ENCODE measurements at regions not wholly inside any gene's neighbourhood (a gene's known extent, or its start where the extent isn't known, plus 50 kb on each side); places are given as distances from the start of the nearest gene placed in this dataset.
"Not testable (repeated sequence)": the region's sequence is repeated elsewhere in the genome, so short reads cannot be mapped to it uniquely, and the experiment has no call there.

DNA sequence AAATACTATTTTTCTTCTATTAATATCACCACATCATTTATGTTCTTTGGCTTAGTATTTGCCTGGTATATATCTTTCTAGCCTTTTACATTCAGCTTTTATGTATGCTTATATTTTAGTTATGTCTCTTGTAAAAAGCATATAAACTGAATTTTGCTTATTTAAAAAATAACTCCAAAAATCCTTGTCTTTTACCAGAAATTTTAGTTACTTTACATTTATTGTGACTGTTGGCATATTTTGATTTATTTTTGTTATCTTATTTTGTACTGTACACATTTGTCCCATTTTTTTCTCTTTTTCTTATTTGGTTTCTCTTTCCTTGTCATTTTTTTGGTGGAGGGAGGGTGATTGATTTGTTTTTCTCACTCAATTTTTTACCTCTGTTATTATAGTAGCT, 169.6 kb downstream of the UACA start:
- DNase-seq, result no peak
- Histone ChIP-seq H3K9me3 (replicated peaks) (peaks cover 36% of the 10 kb centered on the region), H3K27me3 (ENCODE audit: low read depth) (no peaks in the 10 kb centered on the region), H3K36me3 (no peaks in the 10 kb centered on the region), H3K4me3 (no peak overlapping the region), H3K4me1 (no peaks in the 10 kb centered on the region), H3K27ac (replicated peaks) (no peak overlapping the region)
- intact Hi-C loops (cut with micrococcal nuclease), result no loop called here
- TF ChIP-seq, protein P1, sequence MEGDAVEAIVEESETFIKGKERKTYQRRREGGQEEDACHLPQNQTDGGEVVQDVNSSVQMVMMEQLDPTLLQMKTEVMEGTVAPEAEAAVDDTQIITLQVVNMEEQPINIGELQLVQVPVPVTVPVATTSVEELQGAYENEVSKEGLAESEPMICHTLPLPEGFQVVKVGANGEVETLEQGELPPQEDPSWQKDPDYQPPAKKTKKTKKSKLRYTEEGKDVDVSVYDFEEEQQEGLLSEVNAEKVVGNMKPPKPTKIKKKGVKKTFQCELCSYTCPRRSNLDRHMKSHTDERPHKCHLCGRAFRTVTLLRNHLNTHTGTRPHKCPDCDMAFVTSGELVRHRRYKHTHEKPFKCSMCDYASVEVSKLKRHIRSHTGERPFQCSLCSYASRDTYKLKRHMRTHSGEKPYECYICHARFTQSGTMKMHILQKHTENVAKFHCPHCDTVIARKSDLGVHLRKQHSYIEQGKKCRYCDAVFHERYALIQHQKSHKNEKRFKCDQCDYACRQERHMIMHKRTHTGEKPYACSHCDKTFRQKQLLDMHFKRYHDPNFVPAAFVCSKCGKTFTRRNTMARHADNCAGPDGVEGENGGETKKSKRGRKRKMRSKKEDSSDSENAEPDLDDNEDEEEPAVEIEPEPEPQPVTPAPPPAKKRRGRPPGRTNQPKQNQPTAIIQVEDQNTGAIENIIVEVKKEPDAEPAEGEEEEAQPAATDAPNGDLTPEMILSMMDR (IDR thresholded peaks at IDR 0.05; ENCODE audit: borderline replicate concordance), result no peak

DNA sequence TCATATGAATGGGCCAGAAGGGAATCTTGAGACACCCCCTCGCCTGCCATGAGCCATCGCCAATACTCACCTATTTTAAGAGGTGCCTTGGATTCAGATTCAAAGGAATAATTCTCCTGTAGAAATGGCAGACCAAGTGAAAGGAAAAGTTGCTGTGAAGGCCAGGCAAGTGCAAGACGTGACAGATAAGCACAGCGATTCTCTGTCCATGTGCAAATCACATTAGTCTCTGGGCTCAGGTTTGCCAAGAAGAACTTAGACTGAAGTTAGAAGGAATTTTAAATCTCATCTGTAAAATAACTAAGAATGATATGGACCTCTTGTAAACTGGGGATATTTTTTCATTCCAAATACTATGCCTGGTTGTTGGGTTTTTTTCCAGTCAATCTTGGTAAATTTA, 173.6 kb downstream of the UACA start:
- H3K36me3 ChIP-seq, result no peaks in the 10 kb centered on the region
- H3K27ac ChIP-seq (replicated peaks), result no peak overlapping the region
- H3K27me3 ChIP-seq (ENCODE audit: low read depth), result peaks cover 21% of the 10 kb centered on the region
- no peak overlapping the region for H3K4me3 ChIP-seq
- peaks cover 30% of the 10 kb centered on the region for H3K9me3 ChIP-seq (replicated peaks)
- DNase-seq, result no peak
- TF ChIP-seq, protein P1 (IDR thresholded peaks at IDR 0.05; ENCODE audit: borderline replicate concordance), result no peak
- intact Hi-C loops (cut with micrococcal nuclease), result no loop called here
- peaks cover 5% of the 10 kb centered on the region for H3K4me1 ChIP-seq

DNA sequence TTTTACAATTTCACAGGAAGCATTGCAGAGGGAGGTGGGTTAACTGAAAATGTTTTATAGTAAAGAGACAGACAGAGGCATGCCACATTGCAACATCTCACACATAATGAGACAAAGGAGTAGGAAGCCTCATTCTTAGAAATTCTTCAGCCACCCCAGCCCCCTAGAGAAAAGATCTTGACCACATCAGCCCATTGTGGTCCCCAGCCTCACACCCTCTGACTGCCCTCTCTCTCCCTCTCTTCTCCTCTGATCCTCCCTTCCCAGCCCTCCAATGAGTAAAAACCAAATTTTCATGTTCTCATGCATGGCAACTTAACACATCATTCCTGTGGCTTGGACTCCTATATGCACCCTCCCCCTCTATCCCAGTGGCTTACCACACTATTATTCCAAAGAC, 174.1 kb downstream of the UACA start:
- no peak for DNase-seq
- intact Hi-C loops (cut with micrococcal nuclease), result no loop called here

DNA sequence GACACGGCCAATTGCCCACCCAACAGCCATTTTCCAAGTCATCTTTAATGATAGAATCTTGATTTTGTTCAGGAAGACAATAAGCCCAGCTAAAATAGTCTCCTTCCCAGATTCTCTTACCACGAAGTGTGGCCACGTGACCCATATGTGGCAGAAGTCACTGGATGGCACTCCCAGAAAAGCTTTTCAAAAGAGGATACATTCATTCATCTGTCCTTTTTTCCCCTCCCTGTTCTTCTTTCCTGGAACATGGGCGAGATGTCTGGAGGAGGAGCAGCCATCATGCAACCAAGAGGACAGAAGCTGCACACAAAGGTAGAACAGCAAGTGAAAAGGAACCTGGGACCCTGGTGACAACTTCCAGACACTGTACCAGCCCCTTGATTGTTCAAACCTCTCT, 174.7 kb downstream of the UACA start:
- H3K27ac ChIP-seq (replicated peaks), result no peak overlapping the region
- H3K9me3 ChIP-seq (replicated peaks), result peaks cover 19% of the 10 kb centered on the region
- H3K27me3 ChIP-seq (ENCODE audit: low read depth), result peaks cover 27% of the 10 kb centered on the region
- no peak for DNase-seq
- no peak overlapping the region for H3K4me3 ChIP-seq
- intact Hi-C loops (cut with micrococcal nuclease), result no loop called here
- TF ChIP-seq, protein P1 (IDR thresholded peaks at IDR 0.05; ENCODE audit: borderline replicate concordance), result no peak
- H3K4me1 ChIP-seq, result peaks cover 5% of the 10 kb centered on the region
- H3K36me3 ChIP-seq, result no peaks in the 10 kb centered on the region

More for the DNA sequence above, 174.1 kb downstream of the UACA start:
- no peak overlapping the region for H3K27ac ChIP-seq (replicated peaks)
- H3K4me3 ChIP-seq, result no peak overlapping the region
- TF ChIP-seq, protein P1 (IDR thresholded peaks at IDR 0.05; ENCODE audit: borderline replicate concordance), result no peak
- peaks cover 25% of the 10 kb centered on the region for H3K9me3 ChIP-seq (replicated peaks)
- H3K27me3 ChIP-seq (ENCODE audit: low read depth), result peaks cover 26% of the 10 kb centered on the region
- H3K36me3 ChIP-seq, result no peaks in the 10 kb centered on the region
- H3K4me1 ChIP-seq, result peaks cover 5% of the 10 kb centered on the region

DNA sequence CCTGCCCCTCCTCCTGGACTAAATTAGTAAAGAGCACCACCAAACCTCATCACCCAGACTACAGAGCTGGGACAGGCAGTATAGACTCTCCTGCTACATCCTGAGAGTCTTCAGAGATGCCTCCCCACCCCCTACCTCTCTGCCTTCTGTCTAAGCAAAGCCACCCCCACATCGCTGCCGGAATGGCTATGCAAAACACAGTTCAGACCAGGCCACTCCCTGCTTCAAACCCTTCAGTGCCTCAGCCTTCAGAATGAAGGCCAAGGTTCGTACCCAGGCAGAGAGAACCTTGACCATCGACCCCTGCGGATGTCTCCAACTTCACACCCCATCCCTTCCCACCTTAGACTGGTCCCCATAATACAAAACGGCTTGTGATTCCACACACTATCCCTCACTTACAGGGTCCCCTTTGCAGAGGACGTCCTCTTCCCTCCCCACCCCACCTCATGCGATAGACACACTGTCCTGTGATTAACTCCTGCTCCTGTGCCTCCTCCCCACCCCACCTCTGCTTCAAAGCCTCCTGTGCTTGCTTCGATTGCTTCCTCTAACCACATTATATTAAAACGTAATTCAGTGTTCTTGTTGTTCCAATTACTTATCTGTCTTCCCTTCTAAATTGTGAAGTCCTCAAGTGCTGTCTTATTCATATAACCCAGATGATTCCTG, 175.3 kb downstream of the UACA start:
- Histone ChIP-seq H3K4me1 (peaks cover 5% of the 10 kb centered on the region), H3K27me3 (ENCODE audit: low read depth) (peaks cover 27% of the 10 kb centered on the region), H3K9me3 (replicated peaks) (peaks cover 13% of the 10 kb centered on the region), H3K4me3 (no peak overlapping the region), H3K36me3 (no peaks in the 10 kb centered on the region), H3K27ac (replicated peaks) (no peak overlapping the region)
- intact Hi-C loops (cut with micrococcal nuclease), result no loop called here
- DNase-seq, result no peak
- TF ChIP-seq, protein P1 (IDR thresholded peaks at IDR 0.05; ENCODE audit: borderline replicate concordance), result no peak

DNA sequence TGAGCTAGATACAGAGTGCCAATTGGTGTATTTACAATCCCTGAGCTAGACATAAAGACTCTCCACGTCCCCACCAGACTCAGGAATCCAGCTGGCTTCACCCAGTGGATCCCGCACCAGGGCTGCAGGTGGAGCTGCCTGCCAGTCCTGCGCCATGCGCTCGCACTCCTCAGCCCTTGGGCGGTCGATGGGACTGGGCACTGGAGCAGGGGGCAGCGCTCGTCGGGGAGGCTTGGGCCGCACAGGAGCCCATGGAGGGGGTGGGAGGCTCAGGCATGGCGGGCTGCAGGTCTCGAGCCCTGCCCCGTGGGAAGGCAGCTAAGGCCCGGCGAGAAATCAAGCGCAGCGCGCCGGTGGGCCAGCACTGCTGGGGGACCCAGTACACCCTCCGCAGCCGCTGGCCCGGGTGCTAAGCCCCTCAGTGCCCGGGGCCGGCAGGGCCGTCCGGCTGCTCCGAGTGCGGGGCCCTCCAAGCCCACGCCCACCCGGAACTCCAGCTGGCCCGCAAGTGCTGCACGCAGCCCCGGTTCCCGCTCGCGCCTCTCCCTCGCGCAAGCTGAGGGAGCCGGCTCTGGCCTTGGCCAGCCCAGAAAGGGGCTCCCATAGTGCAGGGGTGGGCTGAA, 176.2 kb downstream of the UACA start:
- H3K4me1 ChIP-seq; H3K36me3 ChIP-seq; H3K9me3 ChIP-seq (replicated peaks); DNase-seq; intact Hi-C loops (cut with micrococcal nuclease); H3K4me3 ChIP-seq; H3K27ac ChIP-seq (replicated peaks): not testable (repeated sequence)
- peaks cover 27% of the 10 kb centered on the region for H3K27me3 ChIP-seq (ENCODE audit: low read depth)

Measured in left ventricle myocardium inferior (tissue), 1 donor.